MCF 10A (cell line): ENCODE measurements at regions not wholly inside any gene's neighbourhood (a gene's known extent, or its start where the extent isn't known, plus 50 kb on each side); places are given as distances from the start of the nearest gene placed in this dataset.

Source experiments
- BruUV-seq: library from RNA; stranded (reverse); fragments of 400-500 nt; replicated peaks from 2 replicates; lab custom pipeline; 2021; lab: Mats Ljungman, UMichigan
- CTCF ChIA-PET: fragments of 300-600 bp; sonication (Branson Sonifier 250); formaldehyde crosslinking; extraction: SDS; loops from one replicate; lab custom pipeline; 2021; ENCODE audit warnings: antibody characterized with exemption, inconsistent platforms; lab: Yijun Ruan, JAX
- POLR2A ChIA-PET: fragments of 300-600, 350-650 bp; sonication (Branson Sonifier 250); formaldehyde crosslinking; extraction: SDS; loops from one replicate; lab custom pipeline; 2020; ENCODE audit warnings: antibody characterized with exemption, inconsistent platforms; lab: Yijun Ruan, JAX
- DNase-seq: peaks from one replicate; pipeline ENCODE4 v3.0.0-alpha.2; 2018; ENCODE audit not compliant: unreplicated experiment
- H3K27ac Mint-ChIP-seq: one replicate; pipeline ENCODE4 v1.8.0; 2022; ENCODE audit warnings: mild to moderate bottlenecking, low read depth, mixed read lengths; ENCODE audit not compliant: unreplicated experiment
- H3K27me3 Mint-ChIP-seq: one replicate; pipeline ENCODE4 v1.8.0; 2022; ENCODE audit warnings: mixed read lengths; ENCODE audit not compliant: insufficient read depth, unreplicated experiment
- H3K36me3 Mint-ChIP-seq: one replicate; pipeline ENCODE4 v1.8.0; 2022; ENCODE audit warnings: mild to moderate bottlenecking, moderate library complexity, mixed read lengths; ENCODE audit not compliant: insufficient read depth, unreplicated experiment
- H3K4me1 Mint-ChIP-seq: one replicate; pipeline ENCODE4 v1.8.0; 2022; ENCODE audit warnings: mixed read lengths; ENCODE audit not compliant: insufficient read depth, unreplicated experiment
- H3K4me3 Mint-ChIP-seq: one replicate; pipeline ENCODE4 v1.8.0; 2022; ENCODE audit warnings: mild to moderate bottlenecking, moderate library complexity, mixed read lengths; ENCODE audit not compliant: unreplicated experiment
- H3K9me3 Mint-ChIP-seq: one replicate; pipeline ENCODE4 v1.8.0; 2022; ENCODE audit warnings: mixed read lengths; ENCODE audit not compliant: unreplicated experiment
- CTCF ChIP-seq: fragments of 200-600 bp; IDR thresholded peaks from one replicate; pipeline ENCODE4 v1.8.0; 2022; ENCODE audit warnings: antibody characterized with exemption, mild to moderate bottlenecking; ENCODE audit not compliant: unreplicated experiment
- intact Hi-C: fragments of 100-400 bp; cut with micrococcal nuclease; formaldehyde crosslinking; loops from 2 replicates; pipeline ENCODE4 v1.14.1; 2022

GRCh38 chr21:24205319-24205718 lies 1402.0 kb downstream of the MRPL39 start:
- Mint-ChIP-seq H3K9me3 (peaks cover 8% of the 10 kb centered on the region), H3K36me3 (no peaks in the 10 kb centered on the region), H3K4me1 (no peaks in the 10 kb centered on the region), H3K4me3 (no peak overlapping the region), H3K27me3 (no peaks in the 10 kb centered on the region), H3K27ac (no peak overlapping the region)
- ChIA-PET CTCF (interaction anchor here (0.6 kb wide), 2 partner anchors 92 to 1527 kb away, joined by 3 read pairs; no protein-coding TSS in a partner anchor), POLR2A (interaction anchor here (1.1 to 1.3 kb wide), 2 partner anchors 9 to 11 kb away, joined by 3 read pairs; no protein-coding TSS in a partner anchor)
- intact Hi-C loops = no loop called here
- DNase-seq = no peak
- no TSS peak for BruUV-seq
- TF ChIP-seq CTCF = no peak

- CTCF ChIA-PET = interaction anchor here (0.6 kb wide), 2 partner anchors 91 to 1528 kb away, joined by 3 read pairs; no protein-coding TSS in a partner anchor
- H3K27ac Mint-ChIP-seq = no peak overlapping the region
- H3K4me1 Mint-ChIP-seq = no peaks in the 10 kb centered on the region
- POLR2A ChIA-PET = interaction anchor here (1.1 to 1.3 kb wide), 2 partner anchors 10 to 11 kb away, joined by 3 read pairs; no protein-coding TSS in a partner anchor
- intact Hi-C loops = no loop called here
- H3K9me3 Mint-ChIP-seq = peaks cover 8% of the 10 kb centered on the region
- no peak for TF ChIP-seq CTCF
- no peaks in the 10 kb centered on the region for H3K27me3 Mint-ChIP-seq
- H3K4me3 Mint-ChIP-seq = no peak overlapping the region
- no TSS peak for BruUV-seq
- H3K36me3 Mint-ChIP-seq = no peaks in the 10 kb centered on the region
- DNase-seq = no peak
These were observed 1402.6 kb downstream of the MRPL39 start for GRCh38 chr21:24204641-24205040.

GRCh38 chr21:24200052-24200451 lies 1407.2 kb downstream of the MRPL39 start:
- Mint-ChIP-seq H3K36me3 (no peaks in the 10 kb centered on the region), H3K4me1 (no peaks in the 10 kb centered on the region), H3K27me3 (no peaks in the 10 kb centered on the region), H3K4me3 (no peak overlapping the region), H3K27ac (no peak overlapping the region), H3K9me3 (peaks cover 7% of the 10 kb centered on the region)
- intact Hi-C loops = no loop called here
- TF ChIP-seq CTCF = no peak
- ChIA-PET POLR2A (no interaction called here), CTCF (no interaction called here)
- no TSS peak for BruUV-seq
- DNase-seq = no peak

- ChIA-PET POLR2A (interaction anchor here (0.7 kb wide), 1 partner anchor 344 kb away, joined by 3 read pairs; no protein-coding TSS in a partner anchor), CTCF (no interaction called here)
- no peak overlapping the region for H3K27ac Mint-ChIP-seq
- no peak overlapping the region for H3K4me3 Mint-ChIP-seq
- BruUV-seq = no TSS peak
- intact Hi-C loops = no loop called here
- no peaks in the 10 kb centered on the region for H3K27me3 Mint-ChIP-seq
- peaks cover 7% of the 10 kb centered on the region for H3K9me3 Mint-ChIP-seq
- DNase-seq = no peak
- H3K4me1 Mint-ChIP-seq = no peaks in the 10 kb centered on the region
- H3K36me3 Mint-ChIP-seq = no peaks in the 10 kb centered on the region
- TF ChIP-seq CTCF = no peak
These were observed 1409.4 kb downstream of the MRPL39 start for GRCh38 chr21:24197923-24198322.
